NCI-H2227 (cell line): ENCODE measurements at regions not wholly inside any gene's neighbourhood (a gene's known extent, or its start where the extent isn't known, plus 50 kb on each side); places are given as distances from the start of the nearest gene placed in this dataset.

Source experiments
- DNase-seq: peaks from one replicate; lab custom pipeline; 2025; ENCODE audit not compliant: unreplicated experiment; lab: John Stamatoyannopoulos, UW

DNA sequence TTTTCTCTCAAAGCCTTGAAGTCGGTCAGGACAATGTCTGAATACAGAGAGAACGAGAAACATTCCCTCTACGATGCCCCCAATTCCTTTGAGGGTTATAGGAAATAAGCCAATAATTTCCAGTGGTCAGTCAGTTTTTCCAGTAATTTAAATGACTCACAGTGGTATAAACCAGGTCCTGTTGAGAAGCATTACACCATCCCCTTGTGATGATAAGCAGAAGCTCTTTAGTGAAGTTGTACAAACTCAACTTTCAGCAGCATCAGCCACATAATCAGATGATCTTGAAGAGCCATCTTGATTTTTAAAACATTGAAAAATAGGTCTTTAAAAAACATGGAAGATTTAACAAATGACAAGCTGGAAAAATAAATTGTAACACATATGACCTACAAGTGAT lies 173.9 kb upstream of the ZNF462 start:
- no peak for DNase-seq

GRCh38 chr9:106691627-106692026 lies 171.3 kb upstream of the ZNF462 start:
- DNase-seq, result no peak

DNA sequence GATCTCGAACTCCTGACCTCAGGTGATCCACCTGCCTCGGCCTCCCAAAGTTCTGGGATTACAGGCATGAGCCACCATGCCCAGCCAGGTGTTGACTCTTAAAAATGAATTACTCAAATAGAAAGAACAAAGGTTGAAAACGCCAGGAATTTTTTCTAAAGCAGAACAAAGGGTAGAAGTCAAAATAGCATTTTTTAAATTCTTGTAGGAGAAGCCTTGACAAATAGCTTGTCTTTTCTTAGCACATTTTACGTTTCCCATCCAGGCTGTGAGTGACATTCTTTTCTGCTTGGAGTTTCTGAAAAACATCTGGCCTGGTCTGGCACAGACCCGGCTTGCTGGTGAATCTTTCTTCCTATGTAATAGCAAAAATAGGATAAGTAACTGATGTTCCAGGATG lies 169.4 kb upstream of the ZNF462 start:
- no peak for DNase-seq

- no peak for DNase-seq
These were observed 166.2 kb upstream of the ZNF462 start for GRCh38 chr9:106696804-106697203.

DNA sequence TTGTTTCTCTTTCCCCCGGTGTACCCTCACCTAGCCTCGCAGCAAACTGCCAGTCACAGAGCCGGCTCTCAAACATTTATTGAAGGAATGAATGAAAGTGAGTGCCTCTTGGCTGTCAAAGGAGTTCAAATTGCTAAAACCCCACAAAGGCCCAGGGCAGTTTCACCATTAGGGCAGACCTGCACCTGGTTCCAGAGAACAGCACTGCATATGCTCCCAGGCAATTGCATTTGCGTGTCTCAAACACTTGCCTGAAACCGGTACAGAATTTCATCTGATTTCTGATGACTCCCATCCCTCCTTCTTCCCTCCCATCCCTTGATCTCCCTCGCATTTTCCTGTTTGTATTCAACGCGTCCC lies 165.6 kb upstream of the ZNF462 start:
- no peak for DNase-seq

DNA sequence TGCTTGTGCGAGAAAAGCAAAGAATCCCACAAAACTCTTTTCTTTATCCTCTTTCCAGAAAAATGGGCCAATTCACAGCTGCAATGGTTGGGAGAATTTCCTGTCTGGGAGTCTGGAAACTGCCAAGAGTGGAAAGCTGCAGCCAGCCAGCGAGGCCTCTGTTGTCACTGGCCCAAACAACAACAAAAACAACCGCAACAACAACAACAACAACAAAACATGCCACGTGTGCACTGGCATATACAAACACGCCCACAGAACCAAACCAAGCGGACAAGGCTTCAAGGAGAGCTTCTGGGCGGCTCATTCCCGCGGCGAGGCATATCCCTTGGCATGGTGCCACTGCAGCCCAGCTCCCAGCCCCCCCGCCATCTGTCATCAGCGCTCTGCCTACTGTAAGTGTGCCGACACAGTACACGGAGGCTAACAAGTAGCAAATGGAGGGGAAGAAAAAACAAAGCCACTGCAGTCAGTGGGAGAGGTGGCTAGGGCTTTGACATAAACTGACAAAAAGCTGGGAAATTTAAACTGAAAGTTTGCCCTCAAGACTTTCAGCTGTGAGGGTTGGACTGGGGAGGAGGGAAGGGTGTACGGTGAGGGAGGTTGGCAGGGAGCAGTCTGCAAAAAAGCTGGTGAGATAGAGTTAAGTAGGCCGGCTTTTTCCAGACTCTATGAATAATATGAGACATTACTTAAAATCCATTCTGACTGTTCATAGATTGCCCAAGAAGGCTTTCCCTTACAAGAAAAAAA lies 165.0 kb upstream of the ZNF462 start:
- DNase-seq, result peak; percentile 62

DNA sequence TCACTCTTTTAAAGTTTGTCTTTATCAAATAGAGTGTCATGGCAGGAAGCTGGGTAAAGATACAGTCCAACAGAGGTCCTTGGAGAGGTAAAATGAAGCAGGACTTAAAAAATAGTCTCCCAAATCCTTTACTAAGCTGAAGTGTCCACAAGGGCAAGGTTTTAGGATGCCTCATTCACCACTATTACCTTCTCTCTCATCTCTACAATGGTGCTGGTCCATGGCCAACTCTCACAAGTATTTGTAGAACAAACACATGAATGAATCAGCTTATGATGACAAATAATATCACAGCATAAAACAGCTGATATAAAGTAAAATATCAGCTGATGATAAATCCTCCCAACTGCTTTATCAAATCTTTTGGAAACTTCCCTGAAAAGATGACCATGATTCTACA lies 162.3 kb upstream of the ZNF462 start:
- DNase-seq, result no peak

DNA sequence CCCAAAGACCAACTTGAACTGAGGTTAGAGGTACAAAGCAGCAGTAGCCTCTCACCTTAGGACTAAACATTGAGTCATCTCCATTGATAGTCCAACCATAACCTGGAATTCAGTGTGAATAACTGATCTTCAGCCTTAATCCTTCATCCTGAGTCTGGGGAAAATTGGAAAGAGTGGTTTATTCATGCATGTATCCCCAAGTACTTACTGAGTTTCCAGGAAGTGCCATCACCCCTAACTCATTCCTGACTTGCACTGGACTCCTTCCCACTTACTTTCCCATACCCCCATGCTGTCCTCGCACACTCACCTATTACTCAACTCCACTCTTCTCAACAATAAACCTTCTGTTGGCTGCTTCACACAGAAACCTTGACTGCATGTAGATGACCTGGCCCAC lies 161.4 kb upstream of the ZNF462 start:
- DNase-seq, result no peak

DNA sequence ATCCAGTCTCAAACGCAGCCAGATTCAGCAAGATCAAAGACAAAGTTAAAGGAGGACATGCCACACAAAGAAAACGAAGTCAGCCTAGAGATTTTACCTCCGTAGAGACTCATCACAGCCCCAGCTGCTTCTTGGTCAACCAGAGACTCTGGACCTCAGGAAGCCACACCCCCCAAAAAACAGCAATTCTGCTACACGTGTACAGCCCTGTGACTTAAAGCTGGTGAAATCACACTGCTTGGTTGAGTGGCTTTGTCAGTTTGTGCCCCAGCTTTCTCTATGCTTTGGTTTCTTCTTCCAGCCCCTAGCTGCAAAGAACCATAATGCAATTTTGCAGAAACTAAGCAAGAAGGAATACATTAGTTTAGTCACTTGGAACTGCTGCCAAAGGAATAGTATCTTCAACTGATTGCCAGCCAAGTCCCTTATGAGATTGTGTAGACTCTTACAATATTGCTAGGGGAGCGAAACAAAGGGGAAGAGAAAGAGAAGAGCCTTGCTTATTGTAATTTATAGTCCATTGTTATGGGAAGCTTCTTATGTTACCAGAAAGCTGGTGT lies 158.8 kb upstream of the ZNF462 start:
- DNase-seq, result no peak

GRCh38 chr9:106707291-106707690 lies 155.7 kb upstream of the ZNF462 start:
- no peak for DNase-seq

DNA sequence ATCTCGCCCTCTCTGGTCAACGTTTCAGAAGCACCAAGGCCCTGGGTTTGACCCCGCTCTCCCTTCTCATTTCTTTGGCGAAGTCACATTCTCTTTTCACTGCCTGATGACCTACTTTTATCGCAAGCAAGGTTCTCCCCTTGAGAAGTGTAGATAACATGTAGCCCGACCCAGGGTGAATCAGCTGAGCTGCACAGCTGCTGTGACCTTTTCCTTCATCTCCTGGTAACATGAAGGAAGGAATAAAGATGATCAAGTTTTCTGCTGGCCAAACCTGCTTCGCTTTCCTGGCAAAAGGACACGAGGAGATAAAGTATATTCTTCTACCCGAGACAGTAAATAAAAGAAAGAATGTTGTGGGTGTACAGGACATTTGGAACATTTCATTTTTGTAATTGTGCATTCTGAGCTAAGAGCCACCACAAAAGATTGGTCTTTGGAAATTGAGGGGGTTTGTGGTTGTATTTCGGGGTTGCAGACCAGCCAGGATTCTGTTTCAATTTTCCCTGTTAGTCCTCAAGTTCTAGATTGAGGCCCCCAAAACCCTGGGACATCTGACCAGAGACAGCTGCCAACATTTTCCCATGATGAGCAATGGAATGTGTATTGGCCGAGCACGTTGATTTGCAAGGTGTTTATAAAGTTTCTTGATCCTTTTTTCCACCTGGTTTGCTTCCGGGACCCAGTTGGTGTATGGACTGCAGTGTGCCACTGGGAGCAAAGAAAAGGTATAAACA lies 155.1 kb upstream of the ZNF462 start:
- no peak for DNase-seq

- no peak for DNase-seq
These were observed 154.4 kb upstream of the ZNF462 start for GRCh38 chr9:106708475-106709146.

DNA sequence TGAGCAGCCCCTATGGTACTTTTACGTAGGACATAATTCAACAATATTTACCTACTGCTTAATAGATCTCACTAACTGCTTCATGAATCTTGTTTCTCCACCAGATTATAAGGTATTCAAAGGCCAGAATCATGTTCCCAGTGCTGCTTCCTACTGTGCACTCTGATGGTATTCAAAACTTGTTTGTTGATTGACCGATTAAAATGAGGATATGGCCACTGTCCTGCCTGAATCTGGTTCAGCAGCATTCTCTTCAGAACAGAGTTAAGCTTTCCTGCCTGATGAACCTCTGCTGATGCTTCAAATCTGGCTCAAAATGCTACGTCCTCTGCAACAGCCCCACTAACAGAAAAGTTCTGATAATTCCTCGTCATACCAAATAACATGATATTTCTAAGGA lies 150.7 kb upstream of the ZNF462 start:
- no peak for DNase-seq

- no peak for DNase-seq
These were observed 149.8 kb upstream of the ZNF462 start for GRCh38 chr9:106713206-106713605.

GRCh38 chr9:106716820-106717219 lies 146.1 kb upstream of the ZNF462 start:
- no peak for DNase-seq

DNA sequence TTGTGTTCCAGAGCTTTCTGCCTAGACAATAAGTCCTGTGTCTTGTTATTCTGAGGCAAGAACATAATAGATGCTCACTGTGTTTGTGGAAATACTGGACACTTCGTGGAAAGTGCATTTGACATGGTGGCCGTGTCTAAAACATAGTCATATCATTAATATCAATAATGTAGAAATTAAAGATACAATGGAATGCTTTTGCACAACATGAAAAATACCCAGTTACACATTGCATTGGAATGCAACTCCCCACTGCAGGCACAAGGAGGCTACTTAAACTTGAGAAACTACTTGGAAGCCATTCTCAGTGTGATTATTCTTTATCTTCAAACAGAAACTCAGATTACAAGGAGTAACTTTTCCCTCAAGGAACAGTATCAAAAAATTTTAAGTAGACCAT lies 145.3 kb upstream of the ZNF462 start:
- no peak for DNase-seq

GRCh38 chr9:106718936-106719335 lies 144.0 kb upstream of the ZNF462 start:
- DNase-seq, result no peak

- DNase-seq, result no peak
These were observed 140.8 kb upstream of the ZNF462 start for GRCh38 chr9:106722051-106722753.

DNA sequence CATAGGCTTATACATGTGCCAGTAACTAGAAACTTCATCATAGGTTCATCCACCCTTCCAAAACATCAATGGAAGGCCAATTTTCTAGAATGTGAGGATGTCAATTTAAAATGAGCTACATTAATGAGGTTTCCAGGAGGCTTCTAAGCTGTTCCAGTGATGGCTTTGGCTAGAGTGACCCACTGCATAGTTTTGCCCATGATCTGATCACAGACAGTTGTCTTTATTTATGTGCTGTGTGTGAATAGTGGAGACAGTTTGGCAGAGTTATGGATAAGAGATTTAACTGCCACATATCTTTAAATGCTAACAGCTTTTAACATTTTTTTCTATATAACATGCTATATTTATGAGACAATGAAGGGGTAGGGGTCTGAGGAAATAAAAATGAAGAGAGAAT lies 139.0 kb upstream of the ZNF462 start:
- DNase-seq, result no peak

DNA sequence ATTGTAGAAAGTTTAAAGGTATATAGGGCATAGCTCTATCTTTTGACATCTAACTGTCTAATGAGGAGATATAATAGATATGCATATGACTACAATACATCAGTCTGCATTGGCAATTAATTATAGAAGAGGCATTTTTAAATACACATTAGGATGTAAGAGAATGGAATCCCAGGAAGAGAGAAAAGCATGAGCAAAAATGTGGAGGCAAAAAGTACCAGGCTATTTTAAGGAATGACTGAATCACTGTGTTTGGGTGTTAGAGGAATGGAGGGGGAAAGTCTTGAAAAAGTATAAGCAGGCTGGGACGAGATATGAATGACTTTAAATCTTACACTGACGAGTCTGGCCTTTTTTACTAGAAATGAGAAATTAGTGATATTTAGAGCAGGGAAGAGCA lies 138.4 kb upstream of the ZNF462 start:
- DNase-seq, result no peak

- DNase-seq, result no peak
These were observed 136.7 kb upstream of the ZNF462 start for GRCh38 chr9:106726070-106726815.
